GM19452 (cell line): ENCODE measurements at regions not wholly inside any gene's neighbourhood (a gene's known extent, or its start where the extent isn't known, plus 50 kb on each side); places are given as distances from the start of the nearest gene placed in this dataset.
A peak's percentile ranks its signal among the peaks of the same experiment; 100 is the strongest.
"Not testable (repeated sequence)": the region's sequence is repeated elsewhere in the genome, so short reads cannot be mapped to it uniquely, and the experiment has no call there.

ENCODE experiments used
- ATAC-seq: cut with Tn5 transposase; IDR thresholded peaks from one replicate; pipeline ENCODE4 v1.9.1; 2021; ENCODE audit not compliant: unreplicated experiment

- no peak for ATAC-seq
Observed at GRCh38 chr4:132085105-132085504, 1064.0 kb upstream of the PCDH10 start.

DNA sequence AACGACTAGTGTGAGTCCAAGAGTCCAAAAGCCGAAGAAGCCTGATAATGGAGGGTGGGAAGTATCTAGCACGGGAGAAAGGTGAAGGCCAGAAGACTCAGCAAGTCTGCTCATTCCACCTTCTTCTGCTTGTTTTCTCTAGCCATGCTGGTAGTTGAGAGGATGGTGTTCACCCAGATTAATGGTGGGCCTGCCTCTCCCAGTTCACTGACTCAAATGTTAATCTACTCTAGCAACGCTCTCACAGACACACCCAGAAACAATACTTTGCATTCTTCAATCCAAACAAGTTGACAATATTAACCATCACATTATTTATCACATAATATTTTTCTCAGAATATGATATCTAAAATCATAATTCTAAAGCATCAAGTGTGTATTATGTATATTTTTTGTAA lies 1055.1 kb upstream of the PCDH10 start:
- ATAC-seq = no peak

DNA sequence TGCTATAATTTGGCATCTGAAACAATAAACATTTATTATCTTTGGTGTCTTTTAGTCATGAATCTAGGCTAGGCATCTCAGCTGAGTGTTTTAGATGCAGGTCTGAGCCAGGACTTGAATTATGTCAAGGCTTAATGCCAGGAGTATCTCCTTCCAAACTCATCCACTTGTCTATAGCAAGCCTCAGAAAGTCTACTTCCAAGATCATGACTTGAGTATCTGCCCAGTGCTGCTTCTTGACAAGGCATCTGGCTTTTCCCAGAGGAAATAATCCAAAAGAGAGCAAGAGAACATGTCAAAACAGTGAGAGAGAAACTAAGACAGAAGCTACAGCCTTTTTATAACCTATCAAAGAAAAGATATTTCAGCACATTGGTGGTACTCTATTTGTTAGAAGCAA lies 1052.1 kb upstream of the PCDH10 start:
- ATAC-seq = no peak

DNA sequence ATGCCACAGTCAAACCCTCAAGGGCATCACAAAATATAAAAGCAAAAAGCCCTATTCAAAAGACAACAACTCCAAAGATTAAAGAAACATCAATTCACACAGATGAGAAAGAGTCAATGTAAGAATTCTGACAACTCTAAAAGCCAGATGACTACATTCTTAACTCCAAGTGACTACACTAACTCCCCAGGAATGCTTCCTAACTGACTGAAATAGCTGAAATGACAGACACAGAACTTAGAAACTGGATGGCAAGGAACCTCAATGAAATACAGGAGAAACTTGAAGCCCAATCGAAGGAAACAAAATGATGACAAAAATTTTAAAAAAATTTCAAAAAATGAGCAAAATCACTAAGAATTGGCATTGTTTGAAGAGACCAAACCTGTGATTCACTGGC lies 1047.6 kb upstream of the PCDH10 start:
- no peak for ATAC-seq

DNA sequence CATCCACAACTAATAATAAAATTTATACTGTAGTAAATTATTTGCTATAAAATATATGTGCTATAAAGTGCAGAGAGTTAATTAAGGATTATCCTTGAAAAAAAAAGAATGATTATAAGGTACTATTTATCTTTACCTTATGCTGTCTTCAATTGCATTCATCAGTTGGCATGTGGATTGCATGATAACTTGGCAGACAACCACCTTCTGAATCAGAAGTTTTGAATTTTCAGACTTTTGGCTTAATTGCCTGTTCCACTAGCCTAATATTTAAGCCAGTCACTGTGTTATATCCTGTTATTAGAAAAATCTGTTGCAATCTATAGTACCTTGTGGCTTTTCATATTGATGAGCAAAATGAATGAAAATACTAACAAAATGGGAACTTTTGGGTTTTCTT lies 1040.3 kb upstream of the PCDH10 start:
- no peak for ATAC-seq

- no peak for ATAC-seq
Observed at GRCh38 chr4:132114885-132115284, 1034.2 kb upstream of the PCDH10 start.

DNA sequence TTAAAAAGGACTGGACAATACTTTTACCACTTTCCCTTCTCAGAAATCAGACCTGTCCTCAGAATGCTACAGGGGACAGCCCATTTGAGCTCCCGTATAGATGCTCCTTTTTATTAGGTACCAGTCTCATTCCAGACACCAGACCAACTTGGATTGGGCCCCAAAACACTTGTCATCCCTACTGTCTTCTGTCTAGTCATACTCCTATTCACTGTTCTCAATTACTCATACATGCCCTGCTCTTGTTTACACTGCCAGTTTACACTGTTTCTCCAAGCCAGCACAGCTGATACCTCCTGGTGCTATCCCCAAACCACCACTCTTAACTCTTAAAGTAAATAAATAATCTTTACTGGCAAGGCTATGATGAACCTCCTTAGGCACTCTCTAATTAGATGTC lies 1026.4 kb upstream of the PCDH10 start:
- ATAC-seq = not testable (repeated sequence)

DNA sequence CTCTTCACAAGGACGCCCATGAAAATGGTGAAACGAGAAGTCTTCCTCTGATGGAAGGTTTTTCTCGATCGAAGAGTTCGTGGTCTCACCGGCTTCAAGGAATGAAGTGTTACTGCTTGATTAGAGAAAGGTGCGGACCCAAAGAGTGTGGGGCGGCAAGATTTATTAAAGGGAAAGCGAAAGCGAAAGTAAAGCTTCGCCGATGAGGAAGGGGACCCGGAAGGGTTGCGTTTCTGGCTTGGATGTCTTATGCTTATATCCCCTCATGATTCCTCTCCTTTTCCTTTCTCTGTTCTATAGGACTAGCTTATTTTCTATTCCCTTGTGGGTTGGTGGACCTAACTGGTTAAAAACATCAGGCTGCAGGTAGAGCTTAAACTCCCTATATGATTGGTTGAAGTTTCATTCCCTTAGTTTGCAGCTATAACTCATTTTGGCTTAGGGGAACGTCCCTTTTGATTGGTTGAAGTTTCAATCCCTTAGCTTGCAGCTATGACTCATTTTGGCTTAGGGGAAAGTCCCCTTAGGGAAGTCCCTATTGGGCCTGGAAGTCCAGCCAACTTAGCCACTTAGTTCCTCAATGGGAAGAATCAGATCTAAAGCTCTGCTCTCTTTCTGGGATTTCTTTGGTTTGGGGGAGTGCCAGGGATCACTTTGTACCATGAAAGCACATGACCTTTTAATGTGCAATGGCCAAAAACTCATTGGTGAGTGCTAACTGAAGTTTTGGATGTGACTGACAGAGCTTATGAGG lies 1025.0 kb upstream of the PCDH10 start:
- peak; percentile 82 for ATAC-seq

DNA sequence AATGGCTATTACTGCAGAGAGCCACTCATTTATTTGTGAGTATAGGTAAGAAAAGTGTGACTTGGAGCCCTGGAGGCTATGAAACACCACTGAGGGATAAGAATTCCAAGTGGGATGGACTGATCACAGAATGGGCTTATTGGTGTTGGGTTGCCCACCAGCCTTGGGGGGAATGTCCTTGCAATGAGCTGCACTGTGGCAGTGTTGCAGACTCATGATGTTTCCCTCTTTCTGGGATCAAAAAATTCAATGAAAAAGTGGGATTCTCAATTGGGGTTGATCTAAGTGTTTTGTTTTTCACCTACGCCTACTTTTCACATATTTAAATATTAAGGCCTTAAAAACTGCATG lies 1024.5 kb upstream of the PCDH10 start:
- peak; percentile 24 for ATAC-seq

DNA sequence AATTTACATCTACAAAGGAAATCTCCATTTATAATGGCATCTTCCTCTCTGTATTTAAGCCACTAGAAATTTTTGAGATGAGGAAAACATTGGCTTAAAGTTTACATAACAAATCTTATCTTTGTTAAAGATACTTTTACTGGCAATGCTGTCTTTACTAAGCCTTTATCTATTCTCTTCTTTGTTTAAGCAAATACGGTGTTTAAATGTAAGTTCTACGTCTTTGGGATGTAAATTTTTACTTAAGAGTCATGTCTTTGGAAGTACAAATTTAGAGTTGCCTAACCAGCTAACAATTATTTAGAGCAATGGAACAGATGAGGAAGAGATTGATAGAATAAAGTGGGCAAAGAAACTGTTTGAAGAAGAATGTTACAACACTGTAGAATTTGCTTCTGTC lies 1024.0 kb upstream of the PCDH10 start:
- no peak for ATAC-seq

DNA sequence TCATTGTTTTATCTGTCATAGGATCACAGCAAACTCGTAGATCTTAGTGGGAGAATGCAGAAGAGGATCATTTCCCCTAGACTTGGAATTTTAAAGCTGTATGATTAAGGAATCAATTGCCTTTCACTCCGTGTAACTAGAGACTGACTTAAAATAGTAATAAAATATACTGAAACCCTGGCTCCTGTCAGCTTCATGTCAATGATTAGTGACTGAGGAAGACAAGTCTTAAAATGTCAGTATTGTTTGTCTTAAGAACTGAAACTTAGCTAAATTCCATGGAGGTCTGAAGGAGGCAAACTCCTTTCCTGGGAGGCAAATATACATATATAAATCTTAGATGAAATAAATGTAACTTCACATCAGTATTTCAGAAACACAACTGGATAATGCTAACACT lies 1016.7 kb upstream of the PCDH10 start:
- no peak for ATAC-seq

DNA sequence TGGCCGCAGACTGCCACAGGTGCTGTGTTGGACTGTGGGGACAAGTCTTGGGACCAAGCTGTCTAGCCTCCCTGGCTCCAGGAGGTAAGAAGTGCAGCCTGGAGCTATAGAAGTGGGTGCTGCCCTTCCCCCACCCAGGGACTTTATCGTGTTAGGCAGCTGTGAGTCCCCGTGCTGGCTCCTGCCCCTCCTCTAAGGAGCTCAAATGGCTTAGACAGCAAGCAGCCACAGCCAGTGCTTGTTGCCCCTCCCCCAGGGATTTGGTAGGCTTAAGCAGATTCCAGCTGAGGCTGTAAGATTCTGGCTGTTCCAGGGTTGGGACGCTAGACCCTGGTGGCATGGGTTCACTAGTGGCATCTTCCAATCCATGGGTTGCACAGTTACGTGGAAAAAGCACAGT lies 979.4 kb upstream of the PCDH10 start:
- no peak for ATAC-seq

GRCh38 chr4:132180020-132180427 lies 969.1 kb upstream of the PCDH10 start:
- ATAC-seq = no peak

DNA sequence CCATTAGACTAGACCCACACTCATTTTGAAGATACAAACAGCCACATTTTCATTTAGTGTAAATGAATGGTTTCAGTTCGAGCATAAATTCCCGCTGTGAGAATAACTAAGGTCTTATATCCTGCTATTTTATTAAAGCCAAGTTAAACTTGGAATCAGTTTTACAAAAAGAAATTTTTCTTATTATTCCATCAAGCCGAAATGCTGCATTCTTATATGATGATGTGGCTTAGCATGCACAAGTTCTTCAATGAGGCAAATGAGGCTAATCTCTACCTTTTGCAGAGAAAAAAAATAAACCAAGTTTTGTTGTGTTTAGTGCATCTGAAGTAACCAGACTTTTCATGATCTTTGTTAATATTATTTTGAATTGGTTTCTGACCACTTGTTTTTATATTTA lies 953.9 kb upstream of the PCDH10 start:
- ATAC-seq = no peak

- ATAC-seq = no peak
Observed at GRCh38 chr4:132203618-132204017, 945.5 kb upstream of the PCDH10 start.

DNA sequence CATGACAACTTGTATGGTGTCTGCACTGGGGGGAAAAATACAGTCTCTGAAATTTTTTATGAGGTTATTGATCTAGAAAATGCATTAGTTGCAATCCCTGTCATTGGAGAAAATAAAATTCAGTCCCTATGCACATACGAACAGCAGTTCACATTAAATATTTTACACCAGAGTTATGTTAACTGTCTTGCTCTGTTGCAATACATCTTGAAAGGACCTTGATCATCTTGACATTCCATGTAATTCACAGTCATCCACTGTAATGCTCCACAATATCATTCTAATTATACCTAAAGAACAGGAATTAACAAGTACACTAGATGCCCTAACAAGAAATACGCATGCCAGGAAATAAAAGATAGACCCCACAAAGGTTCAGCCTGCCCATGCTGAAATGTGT lies 934.6 kb upstream of the PCDH10 start:
- no peak for ATAC-seq

DNA sequence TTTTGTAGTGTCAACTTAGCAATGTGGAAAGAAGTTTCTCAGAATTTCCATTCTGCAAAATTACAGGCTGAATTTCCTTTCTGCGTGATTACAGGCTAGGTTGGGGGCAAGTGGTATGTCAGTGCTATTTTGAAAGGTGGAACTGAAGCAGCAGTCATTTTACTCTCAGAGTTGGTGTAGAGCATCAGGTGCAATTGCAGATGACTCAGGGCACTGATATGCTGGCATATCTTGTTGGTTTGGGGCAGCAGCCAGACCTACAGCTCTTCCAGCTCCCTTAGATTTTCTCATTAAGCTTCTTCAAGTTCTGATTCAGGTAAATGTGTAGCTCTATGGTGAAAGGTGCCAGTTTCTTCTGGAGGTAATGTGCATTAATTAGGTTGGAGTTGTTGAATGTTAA lies 930.7 kb upstream of the PCDH10 start:
- no peak for ATAC-seq

DNA sequence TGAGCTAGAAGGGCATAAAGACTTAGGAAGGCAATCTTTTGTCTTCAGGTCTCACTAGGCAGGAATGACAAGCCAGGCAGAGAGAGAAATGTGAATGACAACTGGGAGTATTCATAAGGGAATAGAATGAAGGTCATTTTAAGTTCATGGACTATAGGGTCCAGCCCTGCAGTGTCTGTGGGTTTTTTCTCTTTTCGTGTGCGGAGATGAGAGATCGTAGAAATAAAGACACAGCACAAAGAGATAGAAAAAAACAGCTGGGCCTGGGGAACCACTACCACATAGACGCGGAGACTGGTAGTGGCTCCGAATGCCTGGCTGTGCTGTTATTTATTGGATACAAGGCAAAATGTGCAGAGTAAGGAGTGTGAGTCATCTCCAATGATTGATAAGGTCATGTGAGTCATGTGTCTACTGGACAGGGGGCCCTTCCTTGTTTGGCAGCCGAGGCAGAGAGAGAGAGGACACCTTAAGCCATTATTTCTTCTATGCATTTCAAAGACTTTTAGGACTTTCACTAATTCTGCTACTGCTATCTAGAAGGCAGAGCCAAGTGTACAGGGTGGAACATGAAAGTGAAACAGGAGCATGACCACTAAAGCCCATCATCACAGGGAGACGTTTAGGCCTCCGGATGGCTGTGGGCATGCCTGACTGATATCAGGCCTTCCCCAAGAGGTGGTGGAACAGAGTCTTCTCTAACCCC lies 921.8 kb upstream of the PCDH10 start:
- ATAC-seq = no peak

- not testable (repeated sequence) for ATAC-seq
Observed at GRCh38 chr4:132227857-132228165, 921.3 kb upstream of the PCDH10 start.

DNA sequence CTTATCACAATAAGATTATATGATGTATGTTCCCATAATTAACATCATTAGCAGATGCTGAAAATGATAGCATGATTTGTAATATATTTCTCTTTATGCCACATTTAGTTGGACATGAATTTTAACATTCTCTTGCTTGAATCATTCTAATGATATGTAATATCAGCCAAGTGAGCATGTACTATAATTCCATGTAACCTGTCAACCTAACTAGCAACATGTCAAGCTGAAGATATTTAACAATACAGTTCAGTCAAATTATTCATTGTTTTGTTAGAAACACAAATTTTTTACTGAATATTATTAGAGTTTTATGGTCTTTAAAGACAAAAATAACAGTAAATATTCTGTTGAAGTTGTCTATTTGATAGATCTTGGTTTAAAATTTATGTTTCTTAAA lies 920.4 kb upstream of the PCDH10 start:
- ATAC-seq = no peak

DNA sequence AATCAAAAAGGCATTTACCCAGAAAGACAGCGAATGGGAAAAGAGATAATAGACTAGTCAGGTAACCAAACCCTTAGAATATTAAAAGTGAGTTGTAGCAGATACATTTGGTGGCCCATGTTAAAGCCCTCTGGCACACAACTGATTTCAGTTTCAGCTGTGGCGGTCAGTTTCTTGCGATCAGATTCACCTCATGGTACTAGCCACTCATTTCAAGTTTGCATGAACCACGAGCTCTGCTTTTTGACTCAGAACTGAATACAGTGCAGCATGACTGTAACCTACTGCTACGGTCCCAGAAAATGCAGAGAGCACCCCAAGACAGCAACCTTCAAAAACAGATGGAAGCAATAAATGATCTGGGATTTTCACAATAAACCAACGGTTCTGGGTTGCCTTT lies 919.1 kb upstream of the PCDH10 start:
- ATAC-seq = no peak

- ATAC-seq = no peak
Observed at GRCh38 chr4:132238697-132239096, 910.4 kb upstream of the PCDH10 start.

GRCh38 chr4:132240081-132240480 lies 909.0 kb upstream of the PCDH10 start:
- ATAC-seq = no peak
